Thoracic aorta (tissue), 2 donors: ENCODE measurements at regions not wholly inside any gene's neighbourhood (a gene's known extent, or its start where the extent isn't known, plus 50 kb on each side); places are given as distances from the start of the nearest gene placed in this dataset.

Experiments
- ATAC-seq: fragments of 150-250 bp; one replicate; pipeline ENCODE4 v1.8.0; 2017; ENCODE audit warnings: low read depth; ENCODE audit not compliant: insufficient number of reproducible peaks, low FRiP score
- DNase-seq: peaks from one replicate; pipeline ENCODE4 v3.0.0-alpha.2; 2020; ENCODE audit warnings: low spot score
- H3K27ac ChIP-seq, 2 donors: fragments of 200-600 bp; sonication (generic); 1 replicate in 1 of 2; 2 replicates in 1 of 2; pipeline ENCODE4 v1.5.1; 2016; ENCODE audit warnings: mild to moderate bottlenecking in 2 of 2, moderate library complexity in 2 of 2
- H3K27me3 ChIP-seq: fragments of 200-600 bp; sonication (generic); replicated peaks from 2 replicates; pipeline ENCODE4 v1.6.0; 2016; ENCODE audit warnings: mild to moderate bottlenecking; ENCODE audit not compliant: insufficient read depth
- H3K36me3 ChIP-seq: fragments of 200-600 bp; sonication (generic); one replicate; pipeline ENCODE4 v1.5.1; 2016
- H3K4me1 ChIP-seq, 2 donors: fragments of 200-600 bp; sonication (generic); 1 replicate in 1 of 2; 2 replicates in 1 of 2; pipeline versions ENCODE4 v1.5.1 to v1.6.0; 2016; ENCODE audit warnings: low read depth in 2 of 2, mild to moderate bottlenecking in 1 of 2; ENCODE audit not compliant: control insufficient read depth in 1 of 2
- H3K4me3 ChIP-seq: fragments of 200-600 bp; sonication (generic); 2 replicates; pipeline ENCODE4 v1.5.1; 2016; ENCODE audit warnings: mild to moderate bottlenecking
- H3K9me3 ChIP-seq: fragments of 200-600 bp; sonication (generic); 2 replicates; pipeline ENCODE4 v1.5.1; 2016
- CTCF ChIP-seq: fragments of 200-600 bp; sonication (generic); IDR thresholded peaks from one replicate; pipeline ENCODE4 v1.5.1; 2019; ENCODE audit warnings: antibody characterized with exemption

- Histone ChIP-seq H3K9me3 (no peaks in the 10 kb centered on the region), H3K27me3 (no peaks in the 10 kb centered on the region), H3K36me3 (no peaks in the 10 kb centered on the region), H3K27ac (no peak overlapping the region), H3K4me1 (no peaks in the 10 kb centered on the region), H3K4me3 (no peak overlapping the region)
- TF ChIP-seq CTCF: no peak
- ATAC-seq (no peak), DNase-seq (no peak)
Measured at GRCh38 chr1:219824338-219824737, 104.0 kb downstream of the SLC30A10 start.

GRCh38 chr1:219820551-219820950 lies 107.8 kb downstream of the SLC30A10 start:
- no peak overlapping the region for H3K4me3 ChIP-seq
- no peaks in the 10 kb centered on the region for H3K9me3 ChIP-seq
- H3K27ac ChIP-seq: no peak overlapping the region
- ATAC-seq (no peak), DNase-seq (no peak)
- TF ChIP-seq CTCF: no peak
- no peaks in the 10 kb centered on the region for H3K4me1 ChIP-seq
- no peaks in the 10 kb centered on the region for H3K27me3 ChIP-seq
- H3K36me3 ChIP-seq: no peaks in the 10 kb centered on the region

GRCh38 chr1:219817914-219818313 lies 110.4 kb downstream of the SLC30A10 start:
- Histone ChIP-seq H3K4me1 (no peaks in the 10 kb centered on the region), H3K36me3 (no peaks in the 10 kb centered on the region), H3K9me3 (no peaks in the 10 kb centered on the region), H3K27ac (no peak overlapping the region), H3K27me3 (no peaks in the 10 kb centered on the region), H3K4me3 (no peak overlapping the region)
- no peak for TF ChIP-seq CTCF
- no peak for DNase-seq
- no peak for ATAC-seq

GRCh38 chr1:219813294-219813693 lies 115.1 kb downstream of the SLC30A10 start:
- no peak for TF ChIP-seq CTCF
- Histone ChIP-seq H3K4me1 (no peaks in the 10 kb centered on the region), H3K27ac (no peak overlapping the region), H3K4me3 (no peak overlapping the region), H3K9me3 (no peaks in the 10 kb centered on the region), H3K36me3 (no peaks in the 10 kb centered on the region), H3K27me3 (no peaks in the 10 kb centered on the region)
- ATAC-seq (no peak), DNase-seq (no peak)

GRCh38 chr1:219812491-219813203 lies 115.7 kb downstream of the SLC30A10 start:
- no peak for ATAC-seq

More at GRCh38 chr1:219812491-219813203, 115.7 kb downstream of the SLC30A10 start:
- Histone ChIP-seq H3K27me3 (no peaks in the 10 kb centered on the region), H3K4me3 (no peak overlapping the region), H3K27ac (no peak overlapping the region), H3K4me1 (no peaks in the 10 kb centered on the region), H3K9me3 (no peaks in the 10 kb centered on the region), H3K36me3 (no peaks in the 10 kb centered on the region)
- peak; percentile 47 for TF ChIP-seq CTCF
- DNase-seq: no peak
